ENCODE measurements at regions not wholly inside any gene's neighbourhood (a gene's known extent, or its start where the extent isn't known, plus 50 kb on each side); places are given as distances from the start of the nearest gene placed in this dataset.

DNA sequence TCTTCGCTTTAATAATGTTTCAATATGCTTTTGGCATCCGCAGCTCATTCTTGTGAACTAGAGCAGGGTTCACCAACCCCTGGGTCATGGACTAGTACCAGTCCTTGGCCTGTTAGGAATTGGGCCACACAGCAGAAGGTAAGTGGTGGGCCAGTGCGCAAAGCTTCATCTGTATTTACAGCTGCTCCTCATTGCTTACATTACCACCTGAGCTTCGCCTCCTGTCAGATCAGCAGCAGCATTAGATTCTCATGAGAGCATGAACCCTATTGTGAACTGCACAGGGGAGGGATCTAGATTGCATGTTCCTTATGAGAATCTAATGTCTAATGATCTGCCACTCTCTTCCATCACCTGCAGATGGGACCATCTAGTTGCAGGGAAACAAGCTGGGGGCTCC lies 75.5 kb upstream of the GGTLC1 start:
- TF ChIP-seq, protein P1, sequence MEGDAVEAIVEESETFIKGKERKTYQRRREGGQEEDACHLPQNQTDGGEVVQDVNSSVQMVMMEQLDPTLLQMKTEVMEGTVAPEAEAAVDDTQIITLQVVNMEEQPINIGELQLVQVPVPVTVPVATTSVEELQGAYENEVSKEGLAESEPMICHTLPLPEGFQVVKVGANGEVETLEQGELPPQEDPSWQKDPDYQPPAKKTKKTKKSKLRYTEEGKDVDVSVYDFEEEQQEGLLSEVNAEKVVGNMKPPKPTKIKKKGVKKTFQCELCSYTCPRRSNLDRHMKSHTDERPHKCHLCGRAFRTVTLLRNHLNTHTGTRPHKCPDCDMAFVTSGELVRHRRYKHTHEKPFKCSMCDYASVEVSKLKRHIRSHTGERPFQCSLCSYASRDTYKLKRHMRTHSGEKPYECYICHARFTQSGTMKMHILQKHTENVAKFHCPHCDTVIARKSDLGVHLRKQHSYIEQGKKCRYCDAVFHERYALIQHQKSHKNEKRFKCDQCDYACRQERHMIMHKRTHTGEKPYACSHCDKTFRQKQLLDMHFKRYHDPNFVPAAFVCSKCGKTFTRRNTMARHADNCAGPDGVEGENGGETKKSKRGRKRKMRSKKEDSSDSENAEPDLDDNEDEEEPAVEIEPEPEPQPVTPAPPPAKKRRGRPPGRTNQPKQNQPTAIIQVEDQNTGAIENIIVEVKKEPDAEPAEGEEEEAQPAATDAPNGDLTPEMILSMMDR (IDR thresholded peaks at IDR 0.05) = no peak
- no peak overlapping the region for H3K4me3 ChIP-seq
- H3K4me1 ChIP-seq = no peaks in the 10 kb centered on the region
- DNase-seq (no peak), ATAC-seq (no peak)
- intact Hi-C loops (cut with DNase I) = no loop called here
- no peak overlapping the region for H3K27ac ChIP-seq
- no peaks in the 10 kb centered on the region for H3K27me3 ChIP-seq (ENCODE audit: low read depth)
- H3K9me3 ChIP-seq = no peaks in the 10 kb centered on the region
- H3K36me3 ChIP-seq = no peaks in the 10 kb centered on the region

DNA sequence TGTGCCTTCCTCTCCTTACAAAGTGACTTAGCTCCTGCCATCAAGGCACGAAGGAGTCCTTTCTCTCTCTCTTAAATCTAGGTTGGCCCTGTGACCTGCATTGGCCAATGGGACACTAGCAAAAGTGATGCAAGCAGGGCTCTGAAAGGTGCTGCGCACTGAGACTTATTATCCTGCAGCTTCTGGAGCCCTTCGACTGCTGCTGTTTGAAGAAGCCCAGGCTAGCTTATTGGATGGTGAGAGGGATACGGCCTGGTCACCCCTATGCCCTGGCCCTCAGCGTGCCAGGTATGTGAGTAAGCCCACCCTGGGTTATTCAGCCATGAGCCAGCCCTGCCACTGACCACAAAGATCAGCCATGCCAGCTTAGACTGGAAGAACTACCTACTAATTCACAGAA lies 74.5 kb upstream of the GGTLC1 start:
- no peak overlapping the region for H3K27ac ChIP-seq
- no peaks in the 10 kb centered on the region for H3K36me3 ChIP-seq
- DNase-seq (no peak), ATAC-seq (no peak)
- TF ChIP-seq, protein P1 (IDR thresholded peaks at IDR 0.05) = no peak
- H3K4me1 ChIP-seq = no peaks in the 10 kb centered on the region
- H3K9me3 ChIP-seq = no peaks in the 10 kb centered on the region
- no peaks in the 10 kb centered on the region for H3K27me3 ChIP-seq (ENCODE audit: low read depth)
- intact Hi-C loops (cut with DNase I) = no loop called here
- no peak overlapping the region for H3K4me3 ChIP-seq

DNA sequence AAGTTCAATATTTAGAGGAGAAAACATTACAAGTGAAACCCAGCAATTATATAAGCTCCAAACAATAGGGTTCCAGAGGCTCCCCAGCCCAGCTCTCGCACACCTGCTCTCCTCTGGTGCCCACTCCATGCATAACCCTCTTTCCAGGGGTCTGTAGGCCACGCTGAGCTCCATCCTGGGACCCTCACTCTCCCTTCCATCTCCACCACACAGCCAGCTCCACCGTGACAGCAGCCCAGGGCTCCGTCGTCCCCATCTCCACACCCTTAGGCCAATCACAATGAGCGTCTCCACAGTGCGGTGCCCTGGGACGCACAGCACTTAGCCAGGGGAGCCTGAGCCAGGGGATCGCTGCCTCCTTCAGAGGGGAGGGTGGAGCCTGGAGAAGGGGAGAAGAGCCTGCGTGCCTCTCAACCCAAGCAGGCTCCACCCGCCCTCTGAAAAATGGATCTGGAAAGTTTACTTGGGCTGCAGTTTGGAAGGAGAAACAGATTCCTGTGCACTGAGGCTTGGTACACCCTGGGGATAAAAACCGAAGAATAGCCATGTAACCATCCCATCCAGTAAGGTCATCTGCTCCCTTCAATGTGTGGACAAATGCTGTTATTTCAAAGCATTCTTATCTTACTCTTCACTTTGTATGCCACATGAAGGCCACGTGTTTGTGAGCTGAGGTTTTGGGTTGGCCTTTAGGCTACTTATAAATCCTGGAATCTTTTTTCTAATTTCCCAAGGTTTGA lies 72.4 kb upstream of the GGTLC1 start:
- intact Hi-C loops (cut with DNase I) = no loop called here
- Histone ChIP-seq H3K27ac (no peak overlapping the region), H3K4me3 (no peak overlapping the region), H3K4me1 (no peaks in the 10 kb centered on the region), H3K36me3 (no peaks in the 10 kb centered on the region), H3K9me3 (no peaks in the 10 kb centered on the region), H3K27me3 (ENCODE audit: low read depth) (no peaks in the 10 kb centered on the region)
- no peak for DNase-seq
- ATAC-seq = peak; percentile 35 to 76
- TF ChIP-seq, protein P1 (IDR thresholded peaks at IDR 0.05) = no peak

DNA sequence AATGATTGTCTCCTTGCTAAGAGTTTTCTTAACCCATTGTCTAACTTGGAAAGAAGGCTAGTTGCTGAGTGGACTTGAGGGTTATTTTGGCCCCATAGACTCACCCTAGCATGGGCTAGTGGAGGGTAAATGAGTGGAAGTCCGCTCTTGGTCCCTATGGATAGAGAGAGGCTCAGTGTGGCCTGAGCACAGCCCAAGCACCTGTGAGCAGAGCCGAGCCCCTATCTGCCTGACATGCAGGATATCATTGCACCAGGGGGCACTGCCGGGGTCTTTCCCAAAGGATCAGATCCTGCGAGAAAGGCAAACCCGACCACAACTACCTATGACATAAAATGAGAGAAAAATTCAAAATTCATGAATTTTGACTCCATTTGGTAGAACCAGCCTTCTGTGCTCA lies 70.6 kb upstream of the GGTLC1 start:
- H3K36me3 ChIP-seq = no peaks in the 10 kb centered on the region
- H3K27ac ChIP-seq = no peak overlapping the region
- no peak for DNase-seq
- H3K4me3 ChIP-seq = no peak overlapping the region
- no peaks in the 10 kb centered on the region for H3K27me3 ChIP-seq (ENCODE audit: low read depth)
- H3K4me1 ChIP-seq = no peaks in the 10 kb centered on the region
- ATAC-seq = no peak
- H3K9me3 ChIP-seq = no peaks in the 10 kb centered on the region
- TF ChIP-seq, protein P1 (IDR thresholded peaks at IDR 0.05) = no peak
- intact Hi-C loops (cut with DNase I) = no loop called here

DNA sequence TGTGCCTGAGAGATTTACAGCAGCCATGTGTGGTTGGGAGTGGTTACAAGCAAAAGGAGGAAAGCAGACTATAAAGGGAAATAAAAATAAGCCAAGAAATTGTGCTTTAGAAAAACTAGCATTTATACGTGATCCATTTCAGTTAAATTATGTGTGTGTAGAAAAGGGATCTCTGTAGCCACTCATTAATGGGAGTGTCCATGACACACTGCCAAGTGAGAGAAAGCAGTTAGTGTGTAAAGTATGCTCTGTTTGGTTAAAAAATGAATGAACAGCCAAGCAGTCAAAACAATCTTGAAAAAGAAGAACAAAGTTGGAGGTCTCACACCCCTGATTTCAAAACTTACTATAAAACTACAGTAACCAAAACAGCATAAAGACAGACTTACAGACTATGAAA lies 67.9 kb upstream of the GGTLC1 start:
- Histone ChIP-seq H3K9me3 (no peaks in the 10 kb centered on the region), H3K4me1 (no peaks in the 10 kb centered on the region), H3K27ac (no peak overlapping the region), H3K4me3 (no peak overlapping the region), H3K27me3 (ENCODE audit: low read depth) (no peaks in the 10 kb centered on the region), H3K36me3 (no peaks in the 10 kb centered on the region)
- intact Hi-C loops (cut with DNase I) = no loop called here
- no peak for ATAC-seq
- DNase-seq = no peak
- TF ChIP-seq, protein P1 (IDR thresholded peaks at IDR 0.05) = no peak
